OCI-LY3 (cell line): ENCODE measurements at regions not wholly inside any gene's neighbourhood (a gene's known extent, or its start where the extent isn't known, plus 50 kb on each side); places are given as distances from the start of the nearest gene placed in this dataset.
"Not testable (repeated sequence)": the region's sequence is repeated elsewhere in the genome, so short reads cannot be mapped to it uniquely, and the experiment has no call there.

ENCODE experiments used
- CTCF ChIP-seq: fragments of 200-600, 300-600 bp; sonication (generic); IDR thresholded peaks from 2 replicates; pipeline ENCODE4 v1.5.1; 2014; ENCODE audit warnings: antibody characterized with exemption, low read length, low read depth
- EZH2phosphoT487 ChIP-seq: fragments of 200-600 bp; shearing (Covaris generic); IDR thresholded peaks from 2 replicates; pipeline ENCODE4 v1.6.1; 2018; ENCODE audit warnings: antibody characterized with exemption, mixed run types, low read depth

GRCh38 chr9:65466911-65467734 lies 182.1 kb upstream of the FOXD4L5 start:
- not testable (repeated sequence) for TF ChIP-seq CTCF, EZH2phosphoT487
